Osteoblast (primary cell): ENCODE measurements at regions not wholly inside any gene's neighbourhood (a gene's known extent, or its start where the extent isn't known, plus 50 kb on each side); places are given as distances from the start of the nearest gene placed in this dataset.

Experiments used
- DNase-seq: peaks from one replicate; pipeline ENCODE4 v3.0.0; 2011; ENCODE audit warnings: low spot score, mixed read lengths; ENCODE audit not compliant: insufficient read length; ENCODE audit errors: missing footprints
- H2AFZ ChIP-seq: 2 replicates; pipeline ENCODE4 v1.6.0; 2011; ENCODE audit warnings: mild to moderate bottlenecking, low read length
- H3K27ac ChIP-seq: 2 replicates; pipeline ENCODE4 v1.5.1; 2011; ENCODE audit warnings: mild to moderate bottlenecking, low read depth, low read length, moderate library complexity
- H3K27me3 ChIP-seq: 2 replicates; pipeline ENCODE4 v1.6.0; 2012; ENCODE audit warnings: mild to moderate bottlenecking, control low read depth, inconsistent platforms, low read length, moderate library complexity; ENCODE audit not compliant: insufficient read depth
- H3K36me3 ChIP-seq: 2 replicates; pipeline ENCODE4 v1.5.1; 2011; ENCODE audit warnings: mild to moderate bottlenecking, low read length, control low read depth, moderate library complexity; ENCODE audit not compliant: insufficient read depth
- H3K4me1 ChIP-seq: 2 replicates; pipeline ENCODE4 v1.5.1; 2011; ENCODE audit warnings: mild to moderate bottlenecking, low read length, control low read depth, moderate library complexity; ENCODE audit not compliant: insufficient read depth
- H3K4me2 ChIP-seq: 2 replicates; pipeline ENCODE4 v1.6.0; 2011; ENCODE audit warnings: mild to moderate bottlenecking, low read length; ENCODE audit not compliant: insufficient read depth
- H3K4me3 ChIP-seq: fragments of 200-600 bp; sonication (generic); 3 replicates; pipeline ENCODE4 v1.5.1; 2012; ENCODE audit warnings: mild to moderate bottlenecking, low read length, inconsistent platforms; ENCODE audit not compliant: insufficient read depth
- H3K79me2 ChIP-seq: 2 replicates; pipeline ENCODE4 v1.6.0; 2012; ENCODE audit warnings: mild to moderate bottlenecking, low read length, control low read depth, inconsistent platforms; ENCODE audit not compliant: insufficient read depth
- H3K9me3 ChIP-seq: 2 replicates; pipeline ENCODE4 v1.5.1; 2011; ENCODE audit warnings: low read depth, low read length, control low read depth
- H4K20me1 ChIP-seq: 2 replicates; pipeline ENCODE4 v1.6.0; 2012; ENCODE audit warnings: mild to moderate bottlenecking, low read length, control low read depth; ENCODE audit not compliant: insufficient read depth
- CTCF ChIP-seq: IDR thresholded peaks from 2 replicates; pipeline ENCODE4 v1.5.1; 2011; ENCODE audit warnings: mild to moderate bottlenecking, low read depth, low read length, moderate library complexity; ENCODE audit errors: extremely low read depth

GRCh38 chr15:58275785-58276184 lies 137.6 kb downstream of the AQP9 start:
- H3K79me2 ChIP-seq: no peaks in the 10 kb centered on the region
- no peaks in the 10 kb centered on the region for H3K4me1 ChIP-seq
- no peak for TF ChIP-seq CTCF
- no peak overlapping the region for H3K4me3 ChIP-seq
- H3K27ac ChIP-seq: no peak overlapping the region
- H3K4me2 ChIP-seq: no peak overlapping the region
- no peak for DNase-seq
- no peak overlapping the region for H2AFZ ChIP-seq
- H3K9me3 ChIP-seq: no peaks in the 10 kb centered on the region
- no peaks in the 10 kb centered on the region for H4K20me1 ChIP-seq
- peaks cover 22% of the 10 kb centered on the region for H3K27me3 ChIP-seq
- H3K36me3 ChIP-seq: no peaks in the 10 kb centered on the region

GRCh38 chr15:58276924-58277323 lies 138.7 kb downstream of the AQP9 start:
- Histone ChIP-seq H3K4me2 (no peak overlapping the region), H3K36me3 (no peaks in the 10 kb centered on the region), H3K4me1 (no peaks in the 10 kb centered on the region), H3K9me3 (no peaks in the 10 kb centered on the region), H4K20me1 (no peaks in the 10 kb centered on the region), H3K4me3 (no peak overlapping the region), H2AFZ (no peak overlapping the region), H3K27ac (no peak overlapping the region), H3K27me3 (peaks cover 31% of the 10 kb centered on the region), H3K79me2 (no peaks in the 10 kb centered on the region)
- no peak for TF ChIP-seq CTCF
- no peak for DNase-seq

- no peak for DNase-seq
- no peaks in the 10 kb centered on the region for H3K79me2 ChIP-seq
- H3K9me3 ChIP-seq: no peaks in the 10 kb centered on the region
- H2AFZ ChIP-seq: no peak overlapping the region
- no peaks in the 10 kb centered on the region for H3K36me3 ChIP-seq
- peaks cover 31% of the 10 kb centered on the region for H3K27me3 ChIP-seq
- no peaks in the 10 kb centered on the region for H4K20me1 ChIP-seq
- H3K4me2 ChIP-seq: no peak overlapping the region
- no peak overlapping the region for H3K27ac ChIP-seq
- H3K4me3 ChIP-seq: no peak overlapping the region
- TF ChIP-seq CTCF: no peak
- no peaks in the 10 kb centered on the region for H3K4me1 ChIP-seq
These were observed 139.2 kb downstream of the AQP9 start for GRCh38 chr15:58277333-58277732.

GRCh38 chr15:58279106-58279505 lies 140.9 kb downstream of the AQP9 start:
- no peaks in the 10 kb centered on the region for H3K36me3 ChIP-seq
- no peak overlapping the region for H3K4me3 ChIP-seq
- no peak for TF ChIP-seq CTCF
- DNase-seq: no peak
- no peaks in the 10 kb centered on the region for H4K20me1 ChIP-seq
- H3K4me2 ChIP-seq: no peak overlapping the region
- peaks cover 31% of the 10 kb centered on the region for H3K27me3 ChIP-seq
- no peaks in the 10 kb centered on the region for H3K9me3 ChIP-seq
- no peak overlapping the region for H3K27ac ChIP-seq
- no peak overlapping the region for H2AFZ ChIP-seq
- no peaks in the 10 kb centered on the region for H3K4me1 ChIP-seq
- H3K79me2 ChIP-seq: no peaks in the 10 kb centered on the region
